Esophagus muscularis mucosa (tissue), 4 donors: ENCODE measurements at regions not wholly inside any gene's neighbourhood (a gene's known extent, or its start where the extent isn't known, plus 50 kb on each side); places are given as distances from the start of the nearest gene placed in this dataset.

Experiments
- DNase-seq: peaks from one replicate; pipeline ENCODE4 v3.0.0-alpha.2; 2017; ENCODE audit errors: extremely low spot score
- H3K27ac ChIP-seq, 4 donors: fragments of 200-600 bp; sonication (generic); replicated peaks in 1 of 4; 1 replicate in 3 of 4; 2 replicates in 1 of 4; pipeline ENCODE4 v1.5.1; 2016 to 2019; ENCODE audit warnings: mild to moderate bottlenecking in 1 of 4
- H3K27me3 ChIP-seq, 4 donors: fragments of 200-600 bp; sonication (generic); one replicate each; pipeline versions ENCODE4 v1.5.1 to v1.6.0; 2016 to 2019
- H3K36me3 ChIP-seq, 4 donors: fragments of 200-600 bp; sonication (generic); one replicate each; pipeline ENCODE4 v1.5.1; 2016 to 2019
- H3K4me1 ChIP-seq, 4 donors: fragments of 200-600 bp; sonication (generic); one replicate each; pipeline ENCODE4 v1.5.1; 2016 to 2019
- H3K4me3 ChIP-seq, 4 donors: fragments of 200-600 bp; sonication (generic); 1 replicate in 2 of 4; 2 replicates in 2 of 4; pipeline ENCODE4 v1.5.1; 2016 to 2019; ENCODE audit warnings: mild to moderate bottlenecking in 4 of 4, moderate library complexity in 1 of 4
- H3K9me3 ChIP-seq, 4 donors: fragments of 200-600 bp; sonication (generic); 1 replicate in 3 of 4; 2 replicates in 1 of 4; pipeline ENCODE4 v1.5.1; 2016 to 2019
- CTCF ChIP-seq, 3 experiments: fragments of 200-600 bp in 2 of 3; fragments of 450-650 bp in 1 of 3; sonication (generic) in 2 of 3; IDR thresholded peaks; one replicate each; pipeline ENCODE4 v1.5.1; 2017 to 2019; ENCODE audit warnings: antibody characterized with exemption in 3 of 3, mild to moderate bottlenecking in 2 of 3, moderate library complexity in 1 of 3
- EP300 ChIP-seq: sonication (generic); formaldehyde crosslinking; IDR thresholded peaks from one replicate; pipeline ENCODE4 v1.6.1; 2017; ENCODE audit warnings: antibody characterized with exemption
- POLR2A ChIP-seq: fragments of 450-650 bp; IDR thresholded peaks from one replicate; pipeline ENCODE4 v1.6.1; 2017; ENCODE audit warnings: antibody characterized with exemption, moderate library complexity, mild to moderate bottlenecking, low read depth
- POLR2AphosphoS5 ChIP-seq, 2 donors: sonication (generic); formaldehyde crosslinking; IDR thresholded peaks; one replicate each; pipeline ENCODE4 v1.6.1; 2017; ENCODE audit warnings: antibody characterized with exemption in 2 of 2
- WGBS: methylation state at CpG from one replicate; pipeline ENCODE4 v1.1.5; 2018; 5-methylcytosine and 5-hydroxymethylcytosine counted together
- intact Hi-C: fragments of 100-400 bp; cut with DNase I; formaldehyde crosslinking; loops from one replicate; pipeline ENCODE4 v1.15.1; 2023

- no peak for TF ChIP-seq POLR2A
- TF ChIP-seq POLR2AphosphoS5 (IDR thresholded peaks at IDR 0.05) = no peak
- no peak for TF ChIP-seq CTCF (IDR thresholded peaks at IDR 0.05)
- TF ChIP-seq EP300 = no peak
- Histone ChIP-seq H3K27ac (no peak overlapping the region), H3K36me3 (no peaks in the 10 kb centered on the region), H3K4me1 (no peaks in the 10 kb centered on the region), H3K27me3 (no peaks in the 10 kb centered on the region), H3K9me3 (no peaks in the 10 kb centered on the region), H3K4me3 (no peak overlapping the region)
- intact Hi-C loops = no loop called here
- WGBS = 86% methylated on average over 1 of the region's 5 CpGs
- no peak for DNase-seq
Measured at GRCh38 chr1:195065437-195065836, 1542.8 kb downstream of the KCNT2 start.

- 100% methylated on average over 1 of the region's 1 CpG for WGBS
- Histone ChIP-seq H3K27me3 (no peaks in the 10 kb centered on the region), H3K9me3 (no peaks in the 10 kb centered on the region), H3K4me3 (no peak overlapping the region), H3K27ac (no peak overlapping the region), H3K4me1 (no peaks in the 10 kb centered on the region), H3K36me3 (no peaks in the 10 kb centered on the region)
- no peak for DNase-seq
- no peak for TF ChIP-seq CTCF (IDR thresholded peaks at IDR 0.05)
- TF ChIP-seq EP300 = no peak
- TF ChIP-seq POLR2AphosphoS5 (IDR thresholded peaks at IDR 0.05) = no peak
- no peak for TF ChIP-seq POLR2A
- intact Hi-C loops = no loop called here
Measured at GRCh38 chr1:195064358-195064757, 1543.9 kb downstream of the KCNT2 start.

GRCh38 chr1:195054217-195054687 lies 1554.0 kb downstream of the KCNT2 start:
- TF ChIP-seq POLR2AphosphoS5 (IDR thresholded peaks at IDR 0.05) = no peak
- no peak for DNase-seq
- intact Hi-C loops = no loop called here
- H3K27ac ChIP-seq = no peak overlapping the region
- no peaks in the 10 kb centered on the region for H3K9me3 ChIP-seq
- no peaks in the 10 kb centered on the region for H3K36me3 ChIP-seq
- H3K27me3 ChIP-seq = no peaks in the 10 kb centered on the region
- H3K4me1 ChIP-seq = no peaks in the 10 kb centered on the region
- no peak overlapping the region for H3K4me3 ChIP-seq
- 95% methylated on average over 16 of the region's 27 CpGs for WGBS

- Histone ChIP-seq H3K4me1 (no peaks in the 10 kb centered on the region), H3K27me3 (no peaks in the 10 kb centered on the region), H3K4me3 (no peak overlapping the region), H3K27ac (no peak overlapping the region), H3K9me3 (no peaks in the 10 kb centered on the region), H3K36me3 (no peaks in the 10 kb centered on the region)
- intact Hi-C loops = no loop called here
- no peak for DNase-seq
- 29% methylated on average over 2 of the region's 2 CpGs for WGBS
- TF ChIP-seq POLR2A (no peak), POLR2AphosphoS5 (IDR thresholded peaks at IDR 0.05) (no peak), CTCF (IDR thresholded peaks at IDR 0.05) (no peak), EP300 (no peak)
Measured at GRCh38 chr1:195053478-195053877, 1554.8 kb downstream of the KCNT2 start.

- Histone ChIP-seq H3K4me1 (no peaks in the 10 kb centered on the region), H3K36me3 (no peaks in the 10 kb centered on the region), H3K27ac (no peak overlapping the region), H3K9me3 (no peaks in the 10 kb centered on the region), H3K4me3 (no peak overlapping the region), H3K27me3 (no peaks in the 10 kb centered on the region)
- intact Hi-C loops = no loop called here
- TF ChIP-seq CTCF (IDR thresholded peaks at IDR 0.05) = no peak
- no peak for TF ChIP-seq EP300
- no peak for TF ChIP-seq POLR2AphosphoS5 (IDR thresholded peaks at IDR 0.05)
- TF ChIP-seq POLR2A = no peak
- no peak for DNase-seq
- WGBS = 77% methylated on average over 2 of the region's 2 CpGs
Measured at GRCh38 chr1:195047772-195048171, 1560.5 kb downstream of the KCNT2 start.
